Renal cortical epithelial cell (primary cell): ENCODE measurements at regions not wholly inside any gene's neighbourhood (a gene's known extent, or its start where the extent isn't known, plus 50 kb on each side); places are given as distances from the start of the nearest gene placed in this dataset.

Experiments used
- DNase-seq: peaks from one replicate; pipeline ENCODE4 v3.0.0-alpha.2; 2011; ENCODE audit warnings: low read depth

GRCh38 chr9:109549386-109549785, 51.3 kb upstream of the PTPN3 start:
- DNase-seq = no peak

GRCh38 chr9:109551651-109552050, 53.5 kb upstream of the PTPN3 start:
- DNase-seq = no peak

GRCh38 chr9:109555215-109555614, 57.1 kb upstream of the PTPN3 start:
- DNase-seq = no peak

GRCh38 chr9:109556061-109556460, 58.0 kb upstream of the PTPN3 start:
- DNase-seq = peak; percentile 91

GRCh38 chr9:109556786-109557185, 58.7 kb upstream of the PTPN3 start:
- no peak for DNase-seq

- DNase-seq = peak; percentile 80
These were observed 59.4 kb upstream of the PTPN3 start for GRCh38 chr9:109557481-109557880.

GRCh38 chr9:109558718-109559151, 60.6 kb upstream of the PTPN3 start:
- no peak for DNase-seq

GRCh38 chr9:109560470-109561132, 62.5 kb upstream of the PTPN3 start:
- DNase-seq = no peak

GRCh38 chr9:109561137-109561536, 63.0 kb upstream of the PTPN3 start:
- no peak for DNase-seq

GRCh38 chr9:109568089-109568488, 70.0 kb upstream of the PTPN3 start:
- DNase-seq = no peak

GRCh38 chr9:109568568-109569210, 70.6 kb upstream of the PTPN3 start:
- DNase-seq = no peak

- DNase-seq = peak; percentile 71
These were observed 76.2 kb upstream of the PTPN3 start for GRCh38 chr9:109574061-109574882.

- DNase-seq = no peak
These were observed 78.7 kb upstream of the PTPN3 start for GRCh38 chr9:109576762-109577161.

GRCh38 chr9:109579191-109579948, 81.3 kb upstream of the PTPN3 start:
- DNase-seq = no peak

GRCh38 chr9:109582386-109582785, 84.3 kb upstream of the PTPN3 start:
- no peak for DNase-seq

- no peak for DNase-seq
These were observed 86.1 kb upstream of the PTPN3 start for GRCh38 chr9:109584205-109584604.

- no peak for DNase-seq
These were observed 87.7 kb upstream of the PTPN3 start for GRCh38 chr9:109585796-109586195.

GRCh38 chr9:109586993-109587392, 88.9 kb upstream of the PTPN3 start:
- no peak for DNase-seq

- DNase-seq = no peak
These were observed 90.3 kb upstream of the PTPN3 start for GRCh38 chr9:109588415-109588814.

- DNase-seq = no peak
These were observed 92.9 kb upstream of the PTPN3 start for GRCh38 chr9:109590966-109591365.

- no peak for DNase-seq
These were observed 93.6 kb upstream of the PTPN3 start for GRCh38 chr9:109591691-109592090.

- no peak for DNase-seq
These were observed 95.5 kb upstream of the PTPN3 start for GRCh38 chr9:109593612-109594011.
